SH-SY5Y (cell line): ENCODE measurements at regions not wholly inside any gene's neighbourhood (a gene's known extent, or its start where the extent isn't known, plus 50 kb on each side); places are given as distances from the start of the nearest gene placed in this dataset.

Source experiments
- GATA2 ChIP-seq: IDR thresholded peaks from 2 replicates; pipeline ENCODE4 v1.6.1; 2011; ENCODE audit warnings: mild to moderate bottlenecking, low read depth, low read length
- GATA3 ChIP-seq: IDR thresholded peaks from 2 replicates; pipeline ENCODE4 v1.6.1; 2011; ENCODE audit warnings: low read depth, mild to moderate bottlenecking, low read length, moderate library complexity

GRCh38 chr2:52431352-52431760 is 1336.2 kb upstream of the CHAC2 start:
- TF ChIP-seq GATA3 (no peak), GATA2 (no peak)
